Panc1 (cell line): ENCODE measurements at regions not wholly inside any gene's neighbourhood (a gene's known extent, or its start where the extent isn't known, plus 50 kb on each side); places are given as distances from the start of the nearest gene placed in this dataset.

Experiments
- ATAC-seq: fragments of 200-7000 bp; cut with Tn5 transposase; 2 replicates; pipeline ENCODE4 v1.9.1; 2020; ENCODE audit warnings: mild to moderate bottlenecking, moderate library complexity
- BruUV-seq: library from RNA; stranded (reverse); fragments of 400-500 nt; replicated peaks from 2 replicates; lab custom pipeline; 2021; lab: Mats Ljungman, UMichigan
- CTCF ChIA-PET: fragments of 300-600 bp; sonication (Branson Sonifier 250); formaldehyde crosslinking; loops from one replicate; lab custom pipeline; 2022; ENCODE audit warnings: antibody characterized with exemption; lab: Charles Lee
- POLR2A ChIA-PET: fragments of 300-600 bp; sonication (Branson Sonifier 250); formaldehyde crosslinking; loops from one replicate; lab custom pipeline; 2022; ENCODE audit warnings: antibody characterized with exemption; lab: Charles Lee
- DNase-seq: peaks from one replicate; pipeline ENCODE4 v3.0.0-alpha.2; 2010; ENCODE audit warnings: low read depth, low spot score
- H3K27ac ChIP-seq: 2 replicates; pipeline ENCODE4 v1.5.1; 2011; ENCODE audit warnings: mild to moderate bottlenecking, low read length, inconsistent platforms
- H3K27me3 ChIP-seq: fragments of 200-500 bp; sonication (Bioruptor generic); 2 replicates; pipeline ENCODE4 v1.6.0; 2014; ENCODE audit warnings: low read length, inconsistent platforms; ENCODE audit not compliant: control insufficient read depth, insufficient read depth
- H3K36me3 ChIP-seq: fragments of 200-500 bp; sonication (Bioruptor generic); 2 replicates; pipeline ENCODE4 v1.5.1; 2014; ENCODE audit warnings: inconsistent platforms, mild to moderate bottlenecking, low read length, moderate library complexity; ENCODE audit not compliant: control insufficient read depth, insufficient read depth
- H3K4me1 ChIP-seq: 2 replicates; pipeline ENCODE4 v1.5.1; 2011; ENCODE audit warnings: inconsistent platforms, mild to moderate bottlenecking, low read length, moderate library complexity; ENCODE audit not compliant: control insufficient read depth, insufficient read depth
- H3K4me3 ChIP-seq, 2 experiments: 2 replicates each; pipeline ENCODE4 v1.5.1; 2011 to 2012; ENCODE audit warnings: low read depth in 2 of 2, low read length in 2 of 2, mild to moderate bottlenecking in 2 of 2, inconsistent platforms in 1 of 2, moderate library complexity in 1 of 2
- H3K9me3 ChIP-seq: fragments of 200-500 bp; sonication (Bioruptor generic); 2 replicates; pipeline ENCODE4 v1.5.1; 2014; ENCODE audit warnings: low read depth, mild to moderate bottlenecking, inconsistent platforms, low read length, moderate library complexity; ENCODE audit not compliant: control insufficient read depth, insufficient read depth
- POLR2AphosphoS5 ChIP-seq: IDR thresholded peaks from 2 replicates; pipeline ENCODE4 v1.6.1; 2012; ENCODE audit warnings: mild to moderate bottlenecking, low read depth, low read length, moderate library complexity
- SIN3A ChIP-seq: IDR thresholded peaks from 2 replicates; pipeline ENCODE4 v1.6.1; 2012; ENCODE audit warnings: low read depth, mild to moderate bottlenecking, low read length, moderate library complexity, borderline replicate concordance; ENCODE audit not compliant: insufficient read depth
- TCF7L2 ChIP-seq: IDR thresholded peaks from 2 replicates; pipeline ENCODE4 v1.6.1; 2011; ENCODE audit warnings: mild to moderate bottlenecking, low read depth, low read length, inconsistent platforms
- in situ Hi-C: cut with HindIII; loops from 2 replicates; pipeline ENCODE4 v1.10.0; 2016; ENCODE audit warnings: low sequenced_read_pairs, low pct_unique_long_range_greater_than_20kb
- intact Hi-C: fragments of 100-400 bp; cut with micrococcal nuclease; formaldehyde crosslinking; loops from one replicate; pipeline ENCODE4 v1.10.0; 2022; ENCODE audit not compliant: unreplicated experiment
- TF ChIP-seq, protein P1 (sequence below), 2 experiments: IDR thresholded peaks; 2 replicates each; pipeline ENCODE4 v1.6.1; 2011 to 2012; ENCODE audit warnings: low read depth in 2 of 2, control low read depth in 1 of 2, low read length in 1 of 2, mild to moderate bottlenecking in 1 of 2, moderate library complexity in 1 of 2; ENCODE audit not compliant: insufficient read depth in 1 of 2
- TF ChIP-seq, protein P2 (sequence below): fragments of 450-650 bp; IDR thresholded peaks from 2 replicates; pipeline ENCODE4 v1.5.1; 2017; ENCODE audit warnings: mild to moderate bottlenecking

- Histone ChIP-seq H3K36me3 (no peaks in the 10 kb centered on the region), H3K4me3 (no peak overlapping the region), H3K27ac (no peak overlapping the region), H3K4me1 (no peaks in the 10 kb centered on the region), H3K27me3 (no peaks in the 10 kb centered on the region), H3K9me3 (no peaks in the 10 kb centered on the region)
- ATAC-seq (no peak), DNase-seq (no peak)
- TF ChIP-seq SIN3A: no peak
- TF ChIP-seq, protein P1, sequence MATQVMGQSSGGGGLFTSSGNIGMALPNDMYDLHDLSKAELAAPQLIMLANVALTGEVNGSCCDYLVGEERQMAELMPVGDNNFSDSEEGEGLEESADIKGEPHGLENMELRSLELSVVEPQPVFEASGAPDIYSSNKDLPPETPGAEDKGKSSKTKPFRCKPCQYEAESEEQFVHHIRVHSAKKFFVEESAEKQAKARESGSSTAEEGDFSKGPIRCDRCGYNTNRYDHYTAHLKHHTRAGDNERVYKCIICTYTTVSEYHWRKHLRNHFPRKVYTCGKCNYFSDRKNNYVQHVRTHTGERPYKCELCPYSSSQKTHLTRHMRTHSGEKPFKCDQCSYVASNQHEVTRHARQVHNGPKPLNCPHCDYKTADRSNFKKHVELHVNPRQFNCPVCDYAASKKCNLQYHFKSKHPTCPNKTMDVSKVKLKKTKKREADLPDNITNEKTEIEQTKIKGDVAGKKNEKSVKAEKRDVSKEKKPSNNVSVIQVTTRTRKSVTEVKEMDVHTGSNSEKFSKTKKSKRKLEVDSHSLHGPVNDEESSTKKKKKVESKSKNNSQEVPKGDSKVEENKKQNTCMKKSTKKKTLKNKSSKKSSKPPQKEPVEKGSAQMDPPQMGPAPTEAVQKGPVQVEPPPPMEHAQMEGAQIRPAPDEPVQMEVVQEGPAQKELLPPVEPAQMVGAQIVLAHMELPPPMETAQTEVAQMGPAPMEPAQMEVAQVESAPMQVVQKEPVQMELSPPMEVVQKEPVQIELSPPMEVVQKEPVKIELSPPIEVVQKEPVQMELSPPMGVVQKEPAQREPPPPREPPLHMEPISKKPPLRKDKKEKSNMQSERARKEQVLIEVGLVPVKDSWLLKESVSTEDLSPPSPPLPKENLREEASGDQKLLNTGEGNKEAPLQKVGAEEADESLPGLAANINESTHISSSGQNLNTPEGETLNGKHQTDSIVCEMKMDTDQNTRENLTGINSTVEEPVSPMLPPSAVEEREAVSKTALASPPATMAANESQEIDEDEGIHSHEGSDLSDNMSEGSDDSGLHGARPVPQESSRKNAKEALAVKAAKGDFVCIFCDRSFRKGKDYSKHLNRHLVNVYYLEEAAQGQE (IDR thresholded peaks at IDR 0.05; ENCODE audit: insufficient read depth in 1 of 2, low read depth in 2 of 2, low read length in 1 of 2): no peak
- TF ChIP-seq, protein P2, sequence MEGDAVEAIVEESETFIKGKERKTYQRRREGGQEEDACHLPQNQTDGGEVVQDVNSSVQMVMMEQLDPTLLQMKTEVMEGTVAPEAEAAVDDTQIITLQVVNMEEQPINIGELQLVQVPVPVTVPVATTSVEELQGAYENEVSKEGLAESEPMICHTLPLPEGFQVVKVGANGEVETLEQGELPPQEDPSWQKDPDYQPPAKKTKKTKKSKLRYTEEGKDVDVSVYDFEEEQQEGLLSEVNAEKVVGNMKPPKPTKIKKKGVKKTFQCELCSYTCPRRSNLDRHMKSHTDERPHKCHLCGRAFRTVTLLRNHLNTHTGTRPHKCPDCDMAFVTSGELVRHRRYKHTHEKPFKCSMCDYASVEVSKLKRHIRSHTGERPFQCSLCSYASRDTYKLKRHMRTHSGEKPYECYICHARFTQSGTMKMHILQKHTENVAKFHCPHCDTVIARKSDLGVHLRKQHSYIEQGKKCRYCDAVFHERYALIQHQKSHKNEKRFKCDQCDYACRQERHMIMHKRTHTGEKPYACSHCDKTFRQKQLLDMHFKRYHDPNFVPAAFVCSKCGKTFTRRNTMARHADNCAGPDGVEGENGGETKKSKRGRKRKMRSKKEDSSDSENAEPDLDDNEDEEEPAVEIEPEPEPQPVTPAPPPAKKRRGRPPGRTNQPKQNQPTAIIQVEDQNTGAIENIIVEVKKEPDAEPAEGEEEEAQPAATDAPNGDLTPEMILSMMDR: no peak
- no peak for TF ChIP-seq POLR2AphosphoS5
- no peak for TF ChIP-seq TCF7L2
- ChIA-PET POLR2A (no interaction called here), CTCF (no interaction called here)
- in situ Hi-C loops: no loop called here
- intact Hi-C loops: no loop called here
- no TSS peak for BruUV-seq
These were observed 1830.9 kb upstream of the PIK3C3 start for GRCh38 chr18:40124107-40124506.

- ChIA-PET CTCF (no interaction called here), POLR2A (no interaction called here)
- no TSS peak for BruUV-seq
- Histone ChIP-seq H3K9me3 (no peaks in the 10 kb centered on the region), H3K27me3 (no peaks in the 10 kb centered on the region), H3K4me1 (no peaks in the 10 kb centered on the region), H3K4me3 (no peak overlapping the region), H3K36me3 (no peaks in the 10 kb centered on the region), H3K27ac (no peak overlapping the region)
- no peak for DNase-seq
- no peak for TF ChIP-seq SIN3A
- no peak for TF ChIP-seq POLR2AphosphoS5
- TF ChIP-seq, protein P1 (IDR thresholded peaks at IDR 0.05; ENCODE audit: insufficient read depth in 1 of 2, low read depth in 2 of 2, low read length in 1 of 2): no peak
- TF ChIP-seq, protein P2: no peak
- TF ChIP-seq TCF7L2: no peak
- in situ Hi-C loops: no loop called here
- ATAC-seq: no peak
- intact Hi-C loops: no loop called here
These were observed 1834.1 kb upstream of the PIK3C3 start for GRCh38 chr18:40120796-40121391.
